Cardiac muscle cell (in vitro differentiated cells and primary cell): ENCODE measurements at regions not wholly inside any gene's neighbourhood (a gene's known extent, or its start where the extent isn't known, plus 50 kb on each side); places are given as distances from the start of the nearest gene placed in this dataset.

Experiments used
- DNase-seq, 2 donors: peaks; one replicate each; pipeline versions ENCODE4 v3.0.0 to v3.0.0-alpha.2; 2010 to 2017; ENCODE audit warnings: low read depth in 1 of 2, low spot score in 1 of 2
- H3K27ac ChIP-seq: fragments of 200-600 bp; sonication (generic); 2 replicates; pipeline ENCODE4 v1.5.1; 2016
- H3K27me3 ChIP-seq: fragments of 200-600 bp; sonication (generic); 2 replicates; pipeline ENCODE4 v1.6.0; 2016; ENCODE audit warnings: control low read depth
- H3K36me3 ChIP-seq: fragments of 200-600 bp; sonication (generic); 2 replicates; pipeline ENCODE4 v1.5.1; 2016; ENCODE audit warnings: control low read depth
- H3K4me1 ChIP-seq: fragments of 200-600 bp; sonication (generic); 2 replicates; pipeline ENCODE4 v1.8.1; 2017; ENCODE audit warnings: low read depth, mild to moderate bottlenecking, mixed run types
- H3K4me3 ChIP-seq: fragments of 200-600 bp; sonication (generic); 2 replicates; pipeline ENCODE4 v1.5.1; 2016; ENCODE audit warnings: mild to moderate bottlenecking
- H3K9me3 ChIP-seq: fragments of 200-600 bp; sonication (generic); 2 replicates; pipeline ENCODE4 v1.5.1; 2017; ENCODE audit warnings: low read depth, mild to moderate bottlenecking, control low read depth
- TF ChIP-seq, protein P1 (sequence below): IDR thresholded peaks from 2 replicates; pipeline ENCODE4 v1.5.1; 2012; ENCODE audit warnings: low read depth, mild to moderate bottlenecking, low read length

DNA sequence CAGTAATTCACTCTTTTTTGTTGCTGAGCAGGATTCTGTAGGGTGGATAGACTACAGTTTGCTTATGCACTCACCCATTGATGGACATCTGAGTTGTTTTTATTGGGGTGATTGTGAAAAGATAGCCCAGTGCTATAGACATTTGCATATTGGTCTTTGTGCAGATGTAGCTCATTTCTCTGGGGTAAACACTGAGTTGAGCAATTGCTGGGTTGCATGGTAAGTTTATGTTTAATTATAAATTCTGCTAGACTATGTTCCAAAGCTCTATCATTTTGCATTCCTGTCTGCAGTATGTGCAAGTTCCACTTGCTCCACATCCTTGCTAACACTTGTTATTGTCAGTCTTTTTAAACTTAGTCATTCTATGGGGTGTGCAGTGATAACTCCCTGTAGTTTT is 65.4 kb upstream of the RFLNA start:
- no peaks in the 10 kb centered on the region for H3K27me3 ChIP-seq
- H3K27ac ChIP-seq = no peak overlapping the region
- TF ChIP-seq, protein P1, sequence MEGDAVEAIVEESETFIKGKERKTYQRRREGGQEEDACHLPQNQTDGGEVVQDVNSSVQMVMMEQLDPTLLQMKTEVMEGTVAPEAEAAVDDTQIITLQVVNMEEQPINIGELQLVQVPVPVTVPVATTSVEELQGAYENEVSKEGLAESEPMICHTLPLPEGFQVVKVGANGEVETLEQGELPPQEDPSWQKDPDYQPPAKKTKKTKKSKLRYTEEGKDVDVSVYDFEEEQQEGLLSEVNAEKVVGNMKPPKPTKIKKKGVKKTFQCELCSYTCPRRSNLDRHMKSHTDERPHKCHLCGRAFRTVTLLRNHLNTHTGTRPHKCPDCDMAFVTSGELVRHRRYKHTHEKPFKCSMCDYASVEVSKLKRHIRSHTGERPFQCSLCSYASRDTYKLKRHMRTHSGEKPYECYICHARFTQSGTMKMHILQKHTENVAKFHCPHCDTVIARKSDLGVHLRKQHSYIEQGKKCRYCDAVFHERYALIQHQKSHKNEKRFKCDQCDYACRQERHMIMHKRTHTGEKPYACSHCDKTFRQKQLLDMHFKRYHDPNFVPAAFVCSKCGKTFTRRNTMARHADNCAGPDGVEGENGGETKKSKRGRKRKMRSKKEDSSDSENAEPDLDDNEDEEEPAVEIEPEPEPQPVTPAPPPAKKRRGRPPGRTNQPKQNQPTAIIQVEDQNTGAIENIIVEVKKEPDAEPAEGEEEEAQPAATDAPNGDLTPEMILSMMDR = no peak
- no peak overlapping the region for H3K4me3 ChIP-seq
- H3K36me3 ChIP-seq = no peaks in the 10 kb centered on the region
- H3K9me3 ChIP-seq = no peaks in the 10 kb centered on the region
- H3K4me1 ChIP-seq = no peaks in the 10 kb centered on the region
- DNase-seq = no peak

DNA sequence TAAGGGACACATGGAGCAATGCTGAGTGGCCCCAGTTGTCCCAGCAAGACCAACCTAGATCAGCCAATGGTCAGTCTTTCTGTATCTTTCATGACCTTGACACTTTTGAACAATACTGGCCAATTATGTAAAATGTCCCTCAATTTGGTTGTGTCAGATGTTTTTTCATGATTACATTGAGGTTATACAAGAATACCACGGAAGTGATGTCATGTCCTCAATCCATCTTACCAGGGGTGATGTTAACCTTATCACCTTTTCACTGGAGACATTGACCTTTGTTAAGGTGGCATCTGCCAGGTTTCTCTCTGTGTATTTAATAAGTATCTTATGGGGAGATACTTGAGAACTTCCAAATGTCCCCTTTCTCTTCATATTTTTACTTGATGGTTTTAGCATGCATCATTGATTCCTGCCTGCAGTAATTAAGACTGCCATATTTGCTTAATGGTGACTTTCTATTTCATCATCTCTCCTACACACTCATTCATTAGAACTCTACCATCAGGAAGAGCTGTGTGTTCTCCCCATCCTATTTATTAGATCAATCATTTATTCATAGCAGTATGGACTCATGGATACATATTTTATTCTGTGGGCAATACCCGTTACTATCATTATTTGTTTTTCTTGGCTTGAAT is 64.7 kb upstream of the RFLNA start:
- no peaks in the 10 kb centered on the region for H3K36me3 ChIP-seq
- TF ChIP-seq, protein P1 = no peak
- no peak for DNase-seq
- H3K27me3 ChIP-seq = no peaks in the 10 kb centered on the region
- no peak overlapping the region for H3K27ac ChIP-seq
- H3K4me1 ChIP-seq = no peaks in the 10 kb centered on the region
- no peaks in the 10 kb centered on the region for H3K9me3 ChIP-seq
- no peak overlapping the region for H3K4me3 ChIP-seq

DNA sequence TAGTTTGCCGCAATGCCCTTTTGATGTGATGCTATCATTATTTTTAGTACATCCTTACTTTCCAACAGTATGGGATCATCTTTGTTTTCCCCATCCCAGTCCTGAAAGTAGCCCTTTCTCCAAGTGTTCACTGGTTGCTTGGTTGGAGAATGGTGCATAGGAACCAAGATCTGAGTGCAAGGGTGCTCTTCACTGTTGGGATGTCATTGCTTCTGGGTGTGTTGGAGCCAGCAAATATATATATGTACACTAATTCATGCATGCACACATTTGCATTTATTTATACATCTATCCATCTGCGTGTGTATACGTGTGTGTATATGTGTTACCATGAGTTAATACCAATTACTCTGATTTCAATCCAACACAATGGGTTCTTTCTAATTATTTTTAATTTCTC is 64.1 kb upstream of the RFLNA start:
- no peak for DNase-seq
- no peaks in the 10 kb centered on the region for H3K9me3 ChIP-seq
- no peaks in the 10 kb centered on the region for H3K27me3 ChIP-seq
- TF ChIP-seq, protein P1 = no peak
- H3K27ac ChIP-seq = no peak overlapping the region
- no peaks in the 10 kb centered on the region for H3K36me3 ChIP-seq
- H3K4me3 ChIP-seq = no peak overlapping the region
- H3K4me1 ChIP-seq = no peaks in the 10 kb centered on the region

DNA sequence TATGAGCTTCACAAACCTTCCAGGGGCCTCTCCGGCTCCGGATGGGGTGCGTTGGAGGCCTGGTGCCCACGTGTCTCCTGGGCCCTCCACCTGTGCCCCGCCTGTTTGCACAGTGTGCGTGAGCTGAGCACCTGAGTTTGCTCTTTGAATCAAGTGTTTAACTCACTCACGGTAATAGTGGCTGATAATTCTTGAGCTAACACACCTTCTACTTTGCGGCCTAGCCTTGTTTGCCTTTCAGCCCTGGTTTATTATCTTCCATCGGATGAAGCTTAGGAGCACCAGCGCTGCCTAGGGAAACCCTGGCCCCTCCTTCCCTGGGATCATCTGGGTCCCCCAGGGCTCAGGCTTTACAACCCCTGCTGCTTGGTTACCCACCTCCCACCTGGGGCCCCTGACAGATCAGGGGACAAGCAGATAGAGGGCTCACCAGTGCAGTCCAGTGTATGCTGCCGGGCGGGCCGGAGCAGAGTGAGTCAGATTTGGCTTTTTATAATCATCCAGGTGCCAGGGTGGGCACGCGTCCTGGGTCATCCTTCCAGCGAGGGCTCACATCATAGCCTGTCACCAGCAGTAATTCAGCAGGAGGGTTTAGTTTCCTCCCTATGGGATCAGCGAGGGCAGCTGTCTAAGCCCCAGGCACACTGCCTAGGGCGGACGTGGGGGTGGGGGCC is 62.8 kb upstream of the RFLNA start:
- no peak for DNase-seq
- Histone ChIP-seq H3K27me3 (no peaks in the 10 kb centered on the region), H3K36me3 (no peaks in the 10 kb centered on the region), H3K27ac (no peak overlapping the region), H3K9me3 (no peaks in the 10 kb centered on the region), H3K4me3 (no peak overlapping the region), H3K4me1 (no peaks in the 10 kb centered on the region)
- TF ChIP-seq, protein P1 = no peak

DNA sequence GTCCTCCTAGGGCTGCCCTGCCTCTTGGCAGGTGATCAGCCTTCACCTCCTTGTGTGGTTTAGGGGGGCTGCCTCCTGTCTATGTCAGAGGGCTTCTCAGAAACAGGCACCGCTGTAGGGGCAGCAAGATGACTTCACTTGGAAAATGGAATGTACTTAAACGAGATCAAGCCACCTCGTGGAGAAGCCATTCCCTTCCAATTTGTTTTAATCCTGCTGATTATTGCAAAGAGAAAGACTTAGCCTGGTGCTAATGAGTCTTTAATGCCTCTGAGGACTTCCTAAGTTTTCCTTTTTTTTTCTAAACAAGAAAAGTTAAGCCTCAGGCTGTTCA is 62.3 kb upstream of the RFLNA start:
- DNase-seq = peak in 1 of 2 donors; percentile 34
- TF ChIP-seq, protein P1 = no peak
- H3K4me3 ChIP-seq = no peak overlapping the region
- H3K36me3 ChIP-seq = no peaks in the 10 kb centered on the region
- no peaks in the 10 kb centered on the region for H3K27me3 ChIP-seq
- no peaks in the 10 kb centered on the region for H3K4me1 ChIP-seq
- no peak overlapping the region for H3K27ac ChIP-seq
- H3K9me3 ChIP-seq = no peaks in the 10 kb centered on the region
